ENCODE measurements at regions not wholly inside any gene's neighbourhood (a gene's known extent, or its start where the extent isn't known, plus 50 kb on each side); places are given as distances from the start of the nearest gene placed in this dataset.

GRCh38 chrX:148298737-148299136 lies 201.7 kb upstream of the AFF2 start:
- TF ChIP-seq, protein P1, sequence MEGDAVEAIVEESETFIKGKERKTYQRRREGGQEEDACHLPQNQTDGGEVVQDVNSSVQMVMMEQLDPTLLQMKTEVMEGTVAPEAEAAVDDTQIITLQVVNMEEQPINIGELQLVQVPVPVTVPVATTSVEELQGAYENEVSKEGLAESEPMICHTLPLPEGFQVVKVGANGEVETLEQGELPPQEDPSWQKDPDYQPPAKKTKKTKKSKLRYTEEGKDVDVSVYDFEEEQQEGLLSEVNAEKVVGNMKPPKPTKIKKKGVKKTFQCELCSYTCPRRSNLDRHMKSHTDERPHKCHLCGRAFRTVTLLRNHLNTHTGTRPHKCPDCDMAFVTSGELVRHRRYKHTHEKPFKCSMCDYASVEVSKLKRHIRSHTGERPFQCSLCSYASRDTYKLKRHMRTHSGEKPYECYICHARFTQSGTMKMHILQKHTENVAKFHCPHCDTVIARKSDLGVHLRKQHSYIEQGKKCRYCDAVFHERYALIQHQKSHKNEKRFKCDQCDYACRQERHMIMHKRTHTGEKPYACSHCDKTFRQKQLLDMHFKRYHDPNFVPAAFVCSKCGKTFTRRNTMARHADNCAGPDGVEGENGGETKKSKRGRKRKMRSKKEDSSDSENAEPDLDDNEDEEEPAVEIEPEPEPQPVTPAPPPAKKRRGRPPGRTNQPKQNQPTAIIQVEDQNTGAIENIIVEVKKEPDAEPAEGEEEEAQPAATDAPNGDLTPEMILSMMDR (IDR thresholded peaks at IDR 0.05; ENCODE audit: low read length), result no peak
- TF ChIP-seq EZH2 (IDR thresholded peaks at IDR 0.05; ENCODE audit: borderline replicate concordance, low read length), result no peak

Measured in OCI-LY1 (cell line).